Hepatocyte (in vitro differentiated cells): ENCODE measurements at regions not wholly inside any gene's neighbourhood (a gene's known extent, or its start where the extent isn't known, plus 50 kb on each side); places are given as distances from the start of the nearest gene placed in this dataset.

Experiments used
- EZH2 ChIP-seq: fragments of 200-600 bp; sonication (generic); IDR thresholded peaks from 2 replicates; pipeline ENCODE4 v1.6.1; 2016; ENCODE audit warnings: antibody characterized with exemption, mild to moderate bottlenecking, borderline replicate concordance
- EZH2phosphoT487 ChIP-seq: fragments of 200-600 bp; sonication (generic); IDR thresholded peaks from one replicate; pipeline ENCODE4 v1.6.1; 2018; ENCODE audit warnings: antibody characterized with exemption, mild to moderate bottlenecking, low read depth, moderate library complexity; ENCODE audit not compliant: unreplicated experiment, severe bottlenecking

- TF ChIP-seq EZH2 (no peak), EZH2phosphoT487 (no peak)
Observed at GRCh38 chr1:88009916-88010315, 674.2 kb upstream of the PKN2 start.
